ENCODE measurements at regions not wholly inside any gene's neighbourhood (a gene's known extent, or its start where the extent isn't known, plus 50 kb on each side); places are given as distances from the start of the nearest gene placed in this dataset.
"Not testable (repeated sequence)": the region's sequence is repeated elsewhere in the genome, so short reads cannot be mapped to it uniquely, and the experiment has no call there.

DNA sequence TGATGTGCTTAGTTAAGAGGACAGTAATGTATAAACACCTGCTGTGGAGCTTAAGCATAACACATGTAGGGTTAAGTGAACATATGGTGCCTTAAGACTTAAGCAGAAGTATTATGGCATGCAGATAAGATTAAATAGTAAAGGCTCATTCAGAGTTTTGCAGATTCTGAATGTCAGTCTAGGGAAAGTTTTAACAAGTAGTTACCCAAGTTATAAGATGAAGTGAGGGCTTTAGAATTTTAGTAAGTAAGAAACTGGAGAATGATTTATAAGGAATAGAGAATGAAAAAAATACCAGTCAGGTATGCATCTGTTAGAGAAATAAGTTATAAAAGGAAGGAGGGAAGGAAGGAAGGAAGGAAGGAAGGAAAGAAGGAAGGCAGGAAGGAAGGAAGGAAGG is 902.1 kb downstream of the TRAM1L1 start:
- H3K4me1 Mint-ChIP-seq = no peaks in the 10 kb centered on the region
- Histone ChIP-seq H3K9ac (ENCODE audit: insufficient read depth, low read length, poor library complexity, severe bottlenecking) (no peak overlapping the region), H3K4me3 (replicated peaks in 1 of 3; ENCODE audit: low read depth in 2 of 3, low read length in 3 of 3) (no peak overlapping the region), H3K4me1 (ENCODE audit: control insufficient read depth in 1 of 2, insufficient read depth in 2 of 2, low read length in 2 of 2) (no peaks in the 10 kb centered on the region), H3K36me3 (replicated peaks in 1 of 2; ENCODE audit: control insufficient read depth in 1 of 2, insufficient read depth in 2 of 2, low read length in 2 of 2) (no peaks in the 10 kb centered on the region), H3K27me3 (ENCODE audit: control insufficient read depth in 2 of 2, insufficient read depth in 2 of 2, low read length in 2 of 2) (no peaks in the 10 kb centered on the region), H3K9me3 (replicated peaks in 1 of 2; ENCODE audit: control insufficient read depth in 1 of 2, insufficient read depth in 1 of 2, low read length in 2 of 2) (no peaks in the 10 kb centered on the region), H2AFZ (ENCODE audit: insufficient read depth, low read depth, low read length, poor library complexity, severe bottlenecking) (no peak overlapping the region), H3K79me2 (ENCODE audit: insufficient read depth, low read length) (no peaks in the 10 kb centered on the region), H4K20me1 (ENCODE audit: insufficient read depth, low read length) (no peaks in the 10 kb centered on the region), H3K27ac (ENCODE audit: low read depth in 1 of 2, low read length in 2 of 2) (no peak overlapping the region), H3K4me2 (replicated peaks; ENCODE audit: extremely low read depth, low read length, poor library complexity, severe bottlenecking) (no peak overlapping the region)
- no peak for DNase-seq
- intact Hi-C loops (cut with micrococcal nuclease) = no loop called here
- H3K27ac Mint-ChIP-seq = no peak overlapping the region
- H3K4me3 Mint-ChIP-seq = no peak overlapping the region
- no peaks in the 10 kb centered on the region for H3K36me3 Mint-ChIP-seq
- TF ChIP-seq, protein P1, sequence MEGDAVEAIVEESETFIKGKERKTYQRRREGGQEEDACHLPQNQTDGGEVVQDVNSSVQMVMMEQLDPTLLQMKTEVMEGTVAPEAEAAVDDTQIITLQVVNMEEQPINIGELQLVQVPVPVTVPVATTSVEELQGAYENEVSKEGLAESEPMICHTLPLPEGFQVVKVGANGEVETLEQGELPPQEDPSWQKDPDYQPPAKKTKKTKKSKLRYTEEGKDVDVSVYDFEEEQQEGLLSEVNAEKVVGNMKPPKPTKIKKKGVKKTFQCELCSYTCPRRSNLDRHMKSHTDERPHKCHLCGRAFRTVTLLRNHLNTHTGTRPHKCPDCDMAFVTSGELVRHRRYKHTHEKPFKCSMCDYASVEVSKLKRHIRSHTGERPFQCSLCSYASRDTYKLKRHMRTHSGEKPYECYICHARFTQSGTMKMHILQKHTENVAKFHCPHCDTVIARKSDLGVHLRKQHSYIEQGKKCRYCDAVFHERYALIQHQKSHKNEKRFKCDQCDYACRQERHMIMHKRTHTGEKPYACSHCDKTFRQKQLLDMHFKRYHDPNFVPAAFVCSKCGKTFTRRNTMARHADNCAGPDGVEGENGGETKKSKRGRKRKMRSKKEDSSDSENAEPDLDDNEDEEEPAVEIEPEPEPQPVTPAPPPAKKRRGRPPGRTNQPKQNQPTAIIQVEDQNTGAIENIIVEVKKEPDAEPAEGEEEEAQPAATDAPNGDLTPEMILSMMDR (IDR thresholded peaks at IDR 0.05) = no peak
- no peaks in the 10 kb centered on the region for H3K9me3 Mint-ChIP-seq
- H3K27me3 Mint-ChIP-seq (ENCODE audit: low read depth in 3 of 3) = peaks cover 0 to 3% (median 0%) of the 10 kb centered on the region in 3 donors

DNA sequence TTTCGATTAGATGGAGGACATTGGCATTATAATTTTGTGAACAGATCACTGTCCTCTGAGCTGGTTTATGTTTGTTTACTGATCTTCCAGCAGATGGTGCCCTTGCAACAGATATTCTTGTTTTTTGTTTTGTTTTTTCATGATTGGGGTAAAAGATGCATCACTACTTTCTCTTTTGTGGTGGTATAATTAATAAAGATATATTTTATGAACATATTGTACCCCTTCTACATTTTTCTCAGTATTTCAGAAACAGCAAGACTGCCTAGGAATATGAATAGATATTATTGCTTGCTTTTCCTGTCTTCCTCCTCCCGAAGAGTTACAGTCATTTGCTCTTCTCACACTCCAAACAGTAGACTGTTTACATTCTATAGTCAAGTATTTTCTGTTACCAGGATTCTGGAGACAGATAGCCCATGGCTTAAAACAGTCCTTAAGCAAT is 905.2 kb downstream of the TRAM1L1 start:
- no peaks in the 10 kb centered on the region for H3K9me3 ChIP-seq (replicated peaks in 1 of 2; ENCODE audit: control insufficient read depth in 1 of 2, insufficient read depth in 1 of 2, low read length in 2 of 2)
- H3K27ac ChIP-seq (ENCODE audit: low read depth in 1 of 2, low read length in 2 of 2) = no peak overlapping the region
- no peak overlapping the region for H3K4me3 Mint-ChIP-seq
- H3K27ac Mint-ChIP-seq = no peak overlapping the region
- no peak overlapping the region for H3K9ac ChIP-seq (ENCODE audit: insufficient read depth, low read length, poor library complexity, severe bottlenecking)
- no peak overlapping the region for H3K4me2 ChIP-seq (replicated peaks; ENCODE audit: extremely low read depth, low read length, poor library complexity, severe bottlenecking)
- no peaks in the 10 kb centered on the region for H3K36me3 Mint-ChIP-seq
- DNase-seq = no peak
- H3K79me2 ChIP-seq (ENCODE audit: insufficient read depth, low read length) = no peaks in the 10 kb centered on the region
- no CpG with 5 or more reads among the region's 2 CpGs for WGBS (ENCODE audit: insufficient coverage)
- no peaks in the 10 kb centered on the region for H3K27me3 ChIP-seq (ENCODE audit: control insufficient read depth in 2 of 2, insufficient read depth in 2 of 2, low read length in 2 of 2)
- no peaks in the 10 kb centered on the region for H3K9me3 Mint-ChIP-seq
- TF ChIP-seq, protein P1 (IDR thresholded peaks at IDR 0.05) = no peak
- no peaks in the 10 kb centered on the region for H3K36me3 ChIP-seq (replicated peaks in 1 of 2; ENCODE audit: control insufficient read depth in 1 of 2, insufficient read depth in 2 of 2, low read length in 2 of 2)
- no peaks in the 10 kb centered on the region for H3K4me1 ChIP-seq (ENCODE audit: control insufficient read depth in 1 of 2, insufficient read depth in 2 of 2, low read length in 2 of 2)
- intact Hi-C loops (cut with micrococcal nuclease) = no loop called here
- H3K27me3 Mint-ChIP-seq (ENCODE audit: low read depth in 3 of 3) = peaks cover 0 to 2% (median 0%) of the 10 kb centered on the region in 3 donors
- H3K4me3 ChIP-seq (replicated peaks in 1 of 3; ENCODE audit: low read depth in 2 of 3, low read length in 3 of 3) = no peak overlapping the region
- no peak overlapping the region for H2AFZ ChIP-seq (ENCODE audit: insufficient read depth, low read depth, low read length, poor library complexity, severe bottlenecking)
- H4K20me1 ChIP-seq (ENCODE audit: insufficient read depth, low read length) = no peaks in the 10 kb centered on the region
- H3K4me1 Mint-ChIP-seq = no peaks in the 10 kb centered on the region

GRCh38 chr4:116151371-116151770 is 934.0 kb downstream of the TRAM1L1 start:
- H3K9me3 ChIP-seq (replicated peaks in 1 of 2; ENCODE audit: control insufficient read depth in 1 of 2, insufficient read depth in 1 of 2, low read length in 2 of 2); DNase-seq; H3K36me3 Mint-ChIP-seq; intact Hi-C loops (cut with micrococcal nuclease); H3K27ac Mint-ChIP-seq; H3K36me3 ChIP-seq (replicated peaks in 1 of 2; ENCODE audit: control insufficient read depth in 1 of 2, insufficient read depth in 2 of 2, low read length in 2 of 2); H2AFZ ChIP-seq (ENCODE audit: insufficient read depth, low read depth, low read length, poor library complexity, severe bottlenecking); H3K9ac ChIP-seq (ENCODE audit: insufficient read depth, low read length, poor library complexity, severe bottlenecking); H3K4me3 ChIP-seq (replicated peaks in 1 of 3; ENCODE audit: low read depth in 2 of 3, low read length in 3 of 3); H3K27me3 ChIP-seq (ENCODE audit: control insufficient read depth in 2 of 2, insufficient read depth in 2 of 2, low read length in 2 of 2); H3K4me3 Mint-ChIP-seq; H3K27me3 Mint-ChIP-seq (ENCODE audit: low read depth in 3 of 3); H3K27ac ChIP-seq (ENCODE audit: low read depth in 1 of 2, low read length in 2 of 2); H4K20me1 ChIP-seq (ENCODE audit: insufficient read depth, low read length); H3K79me2 ChIP-seq (ENCODE audit: insufficient read depth, low read length); H3K4me2 ChIP-seq (replicated peaks; ENCODE audit: extremely low read depth, low read length, poor library complexity, severe bottlenecking); H3K9me3 Mint-ChIP-seq; H3K4me1 ChIP-seq (ENCODE audit: control insufficient read depth in 1 of 2, insufficient read depth in 2 of 2, low read length in 2 of 2); H3K4me1 Mint-ChIP-seq: not testable (repeated sequence)
- 94% methylated on average over 6 of the region's 9 CpGs for WGBS (ENCODE audit: insufficient coverage)

Data from CD14-positive monocyte (primary cell).